HUES48 (cell line): ENCODE measurements at regions not wholly inside any gene's neighbourhood (a gene's known extent, or its start where the extent isn't known, plus 50 kb on each side); places are given as distances from the start of the nearest gene placed in this dataset.

ENCODE experiments used
- H3K27ac ChIP-seq: one replicate; pipeline ENCODE4 v1.7.0; 2013; ENCODE audit warnings: low read depth, low read length, inconsistent platforms
- H3K27me3 ChIP-seq: 2 replicates; pipeline ENCODE4 v1.6.1; 2013; ENCODE audit warnings: mild to moderate bottlenecking, low read length; ENCODE audit not compliant: control insufficient read depth, insufficient read depth
- H3K36me3 ChIP-seq: 2 replicates; pipeline ENCODE4 v1.6.1; 2013; ENCODE audit warnings: low read length; ENCODE audit not compliant: control insufficient read depth, insufficient read depth
- H3K4me1 ChIP-seq: 2 replicates; pipeline ENCODE4 v1.6.1; 2013; ENCODE audit warnings: mild to moderate bottlenecking, low read length; ENCODE audit not compliant: control insufficient read depth, insufficient read depth
- H3K4me3 ChIP-seq: 2 replicates; pipeline ENCODE4 v1.5.1; 2013; ENCODE audit warnings: mild to moderate bottlenecking, low read depth, low read length
- H3K9ac ChIP-seq: 2 replicates; pipeline ENCODE4 v1.6.1; 2013; ENCODE audit warnings: mild to moderate bottlenecking, low read depth, low read length, moderate library complexity
- H3K9me3 ChIP-seq: 2 replicates; pipeline ENCODE4 v1.6.1; 2013; ENCODE audit warnings: low read length; ENCODE audit not compliant: control insufficient read depth, insufficient read depth

- H3K4me1 ChIP-seq, result no peaks in the 10 kb centered on the region
- no peaks in the 10 kb centered on the region for H3K36me3 ChIP-seq
- H3K9ac ChIP-seq, result no peak overlapping the region
- H3K27ac ChIP-seq, result no peak overlapping the region
- H3K4me3 ChIP-seq, result no peak overlapping the region
- no peaks in the 10 kb centered on the region for H3K9me3 ChIP-seq
- H3K27me3 ChIP-seq, result no peaks in the 10 kb centered on the region
Observed at GRCh38 chr14:29271669-29272068, 505.1 kb downstream of the FOXG1 start.

DNA sequence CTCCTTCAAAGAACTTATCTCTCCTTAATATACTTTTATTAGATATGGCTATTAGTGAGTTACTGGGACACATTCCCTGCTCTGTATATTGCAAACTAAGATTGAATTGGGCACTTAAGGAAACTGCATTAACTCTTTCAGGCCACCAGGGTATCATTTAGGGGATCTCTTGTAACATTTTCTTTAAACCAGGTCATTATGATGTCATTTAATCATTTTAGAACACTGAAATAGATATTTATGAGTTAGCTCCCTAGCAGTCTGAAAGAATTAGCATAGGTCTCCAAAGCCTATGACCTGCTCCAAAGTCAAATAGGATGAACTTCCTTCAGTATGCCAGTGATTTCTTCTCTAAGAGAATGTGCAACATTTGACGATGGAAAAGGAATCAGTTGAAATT lies 506.9 kb downstream of the FOXG1 start:
- Histone ChIP-seq H3K4me3 (no peak overlapping the region), H3K4me1 (no peaks in the 10 kb centered on the region), H3K9me3 (no peaks in the 10 kb centered on the region), H3K9ac (no peak overlapping the region), H3K27me3 (no peaks in the 10 kb centered on the region), H3K36me3 (no peaks in the 10 kb centered on the region), H3K27ac (no peak overlapping the region)

- H3K9me3 ChIP-seq, result no peaks in the 10 kb centered on the region
- H3K9ac ChIP-seq, result no peak overlapping the region
- no peak overlapping the region for H3K4me3 ChIP-seq
- H3K36me3 ChIP-seq, result no peaks in the 10 kb centered on the region
- no peaks in the 10 kb centered on the region for H3K27me3 ChIP-seq
- no peak overlapping the region for H3K27ac ChIP-seq
- no peaks in the 10 kb centered on the region for H3K4me1 ChIP-seq
Observed at GRCh38 chr14:29274890-29275596, 508.5 kb downstream of the FOXG1 start.

DNA sequence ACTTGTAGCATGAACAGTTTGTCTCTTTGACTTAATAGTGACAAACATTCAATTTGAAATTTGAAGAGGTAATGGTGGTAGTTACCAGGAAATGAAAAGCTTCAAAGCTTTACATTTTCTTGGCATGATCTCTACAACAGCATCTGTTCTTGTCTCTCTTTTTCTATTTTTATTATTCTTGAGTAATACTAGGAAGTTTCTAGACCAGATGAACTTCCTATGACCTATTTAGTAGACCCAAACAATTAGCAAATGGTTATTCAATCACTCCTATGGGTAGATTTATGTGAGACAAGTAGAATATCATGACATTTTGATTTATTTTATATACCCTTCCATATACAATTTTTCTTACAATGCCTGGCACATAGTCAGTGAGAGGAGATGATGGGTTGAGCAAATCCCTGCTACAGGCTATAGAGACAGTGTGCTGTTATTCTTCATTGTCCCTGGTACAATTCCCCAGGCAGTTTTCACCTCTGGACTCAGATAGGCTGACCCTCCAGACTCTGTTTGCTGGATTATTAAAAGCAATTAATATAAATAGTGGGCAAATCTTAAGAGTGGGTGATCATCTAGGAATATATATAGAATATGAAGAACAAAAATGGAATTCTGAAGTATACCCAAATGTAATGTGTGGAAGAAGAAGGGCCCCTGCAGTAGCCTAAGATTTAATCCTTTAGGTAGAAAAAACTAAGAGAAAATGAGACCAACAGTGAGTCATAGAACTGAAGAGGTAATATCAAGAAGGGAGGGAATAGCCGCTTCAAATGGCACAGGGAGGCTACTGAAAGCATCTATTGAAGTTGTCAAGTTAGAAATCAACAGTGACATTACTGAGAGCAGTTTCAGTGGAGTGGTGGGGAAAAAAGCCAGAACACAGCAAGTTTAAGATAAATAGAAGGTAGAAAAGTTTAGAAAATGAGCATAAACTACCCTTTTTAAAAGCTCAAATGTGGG lies 512.0 kb downstream of the FOXG1 start:
- H3K9ac ChIP-seq, result no peak overlapping the region

DNA sequence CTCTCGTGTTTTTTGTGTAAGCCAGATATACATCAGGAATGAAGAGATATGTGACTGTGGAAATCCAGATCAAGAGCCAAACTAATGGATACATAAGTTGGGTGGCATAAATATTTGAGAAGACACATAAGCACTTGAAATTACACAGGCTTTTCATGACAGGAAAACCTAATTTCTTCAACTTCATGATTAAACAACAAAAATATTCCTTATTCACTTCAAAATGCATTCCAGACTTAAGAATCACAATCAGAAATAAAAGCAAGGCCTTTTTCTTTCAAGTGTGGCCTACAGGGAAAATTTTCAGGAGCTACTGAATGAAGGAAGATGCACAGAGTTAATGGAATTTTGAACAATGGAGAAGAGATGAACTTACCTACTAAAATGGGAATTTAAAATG lies 515.6 kb downstream of the FOXG1 start:
- Histone ChIP-seq H3K27ac (no peak overlapping the region), H3K36me3 (no peaks in the 10 kb centered on the region), H3K4me3 (no peak overlapping the region), H3K27me3 (no peaks in the 10 kb centered on the region), H3K9me3 (no peaks in the 10 kb centered on the region), H3K9ac (no peak overlapping the region), H3K4me1 (no peaks in the 10 kb centered on the region)

More for the DNA sequence above, 512.0 kb downstream of the FOXG1 start:
- Histone ChIP-seq H3K27me3 (no peaks in the 10 kb centered on the region), H3K9me3 (no peaks in the 10 kb centered on the region), H3K27ac (no peak overlapping the region), H3K36me3 (no peaks in the 10 kb centered on the region), H3K4me1 (no peaks in the 10 kb centered on the region), H3K4me3 (no peak overlapping the region)

DNA sequence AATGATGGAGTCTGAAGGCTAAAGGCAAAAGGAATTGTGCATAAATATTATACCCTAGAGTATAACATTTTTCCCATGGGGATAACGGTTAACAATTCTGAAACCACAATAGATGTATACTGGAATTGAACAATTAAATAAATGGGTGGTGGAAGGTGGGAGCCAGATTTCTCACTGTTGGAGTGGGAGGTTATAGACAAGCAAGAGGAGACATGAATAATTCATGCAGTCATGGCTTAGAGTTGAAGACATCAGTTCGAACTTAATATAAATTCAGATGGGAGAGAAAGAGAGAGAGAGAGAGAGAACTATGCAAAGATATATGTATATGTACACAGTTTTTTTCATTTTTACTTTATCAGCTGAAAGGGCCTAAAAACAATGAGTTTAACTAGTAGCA lies 523.9 kb downstream of the FOXG1 start:
- H3K4me3 ChIP-seq, result no peak overlapping the region
- no peaks in the 10 kb centered on the region for H3K36me3 ChIP-seq
- H3K9ac ChIP-seq, result no peak overlapping the region
- no peak overlapping the region for H3K27ac ChIP-seq
- no peaks in the 10 kb centered on the region for H3K27me3 ChIP-seq
- no peaks in the 10 kb centered on the region for H3K4me1 ChIP-seq
- peaks cover 19% of the 10 kb centered on the region for H3K9me3 ChIP-seq

DNA sequence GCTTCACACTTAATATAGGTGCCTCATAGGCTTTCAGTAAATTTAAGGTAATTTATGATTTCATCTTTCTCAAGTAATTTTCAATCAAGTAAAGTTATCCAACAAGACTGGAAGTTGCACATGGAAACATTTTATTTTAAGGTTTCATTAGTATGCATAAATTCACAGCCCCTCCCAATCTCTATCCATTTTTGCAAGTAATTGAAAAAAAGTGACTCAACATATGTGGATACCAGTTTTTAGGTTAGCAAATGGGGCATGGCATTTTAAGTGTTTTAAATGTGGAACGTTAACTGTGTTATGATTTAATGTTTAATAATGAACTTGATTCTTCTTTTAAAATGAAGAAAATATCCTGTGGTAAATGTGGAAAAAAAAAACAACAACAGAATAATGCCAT lies 532.8 kb downstream of the FOXG1 start:
- Histone ChIP-seq H3K4me1 (no peaks in the 10 kb centered on the region; the same call in 1 of the 2 replicates), H3K4me3 (no peak overlapping the region), H3K9me3 (peaks cover 10% of the 10 kb centered on the region), H3K36me3 (no peaks in the 10 kb centered on the region), H3K27me3 (no peaks in the 10 kb centered on the region), H3K9ac (no peak overlapping the region), H3K27ac (no peak overlapping the region)

DNA sequence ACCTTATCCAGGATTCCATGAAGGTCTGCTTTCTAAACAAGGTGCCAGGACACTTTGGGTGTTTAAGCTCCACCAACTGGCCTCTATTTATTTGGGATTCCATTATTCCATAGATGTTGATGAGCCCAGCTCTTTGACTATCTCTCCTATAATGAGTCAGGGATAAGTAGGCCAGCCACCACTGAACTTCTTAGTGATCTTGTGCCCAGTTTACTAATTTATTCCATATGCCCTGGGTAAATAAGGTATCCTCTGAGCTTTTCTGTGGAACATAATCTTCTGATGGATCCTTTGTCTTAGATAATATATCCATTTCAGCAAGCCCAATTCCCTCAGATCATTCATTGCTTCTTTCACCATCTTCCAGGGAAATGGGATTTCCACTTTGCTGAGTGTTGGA lies 535.0 kb downstream of the FOXG1 start:
- no peaks in the 10 kb centered on the region for H3K9me3 ChIP-seq
- H3K27ac ChIP-seq, result no peak overlapping the region
- no peaks in the 10 kb centered on the region; the same call in 1 of the 2 replicates for H3K4me1 ChIP-seq
- no peaks in the 10 kb centered on the region for H3K36me3 ChIP-seq
- no peaks in the 10 kb centered on the region for H3K27me3 ChIP-seq
- H3K4me3 ChIP-seq, result no peak overlapping the region
- H3K9ac ChIP-seq, result no peak overlapping the region

- Histone ChIP-seq H3K4me1 (no peaks in the 10 kb centered on the region), H3K4me3 (no peak overlapping the region), H3K36me3 (no peaks in the 10 kb centered on the region), H3K27ac (no peak overlapping the region), H3K9me3 (no peaks in the 10 kb centered on the region), H3K27me3 (no peaks in the 10 kb centered on the region), H3K9ac (no peak overlapping the region)
Observed at GRCh38 chr14:29310210-29310609, 543.6 kb downstream of the FOXG1 start.

- Histone ChIP-seq H3K36me3 (no peaks in the 10 kb centered on the region), H3K27ac (no peak overlapping the region), H3K9ac (no peak overlapping the region), H3K9me3 (no peaks in the 10 kb centered on the region), H3K27me3 (no peaks in the 10 kb centered on the region), H3K4me3 (no peak overlapping the region), H3K4me1 (no peaks in the 10 kb centered on the region)
Observed at GRCh38 chr14:29310757-29311156, 544.2 kb downstream of the FOXG1 start.

- no peak overlapping the region for H3K27ac ChIP-seq
- H3K9ac ChIP-seq, result no peak overlapping the region
- H3K4me1 ChIP-seq, result no peaks in the 10 kb centered on the region
- no peaks in the 10 kb centered on the region for H3K36me3 ChIP-seq
- no peaks in the 10 kb centered on the region for H3K27me3 ChIP-seq
- H3K4me3 ChIP-seq, result no peak overlapping the region
- H3K9me3 ChIP-seq, result no peaks in the 10 kb centered on the region
Observed at GRCh38 chr14:29311983-29312382, 545.4 kb downstream of the FOXG1 start.
